HUES6 (cell line): ENCODE measurements at regions not wholly inside any gene's neighbourhood (a gene's known extent, or its start where the extent isn't known, plus 50 kb on each side); places are given as distances from the start of the nearest gene placed in this dataset.

Experiments
- H3K27ac ChIP-seq: 2 replicates; pipeline ENCODE4 v1.7.0; 2013; ENCODE audit warnings: low read depth, mild to moderate bottlenecking, low read length, inconsistent platforms
- H3K27me3 ChIP-seq: 2 replicates; pipeline ENCODE4 v1.6.1; 2013; ENCODE audit warnings: low read length; ENCODE audit not compliant: control insufficient read depth, insufficient read depth
- H3K36me3 ChIP-seq: 2 replicates; pipeline ENCODE4 v1.6.1; 2013; ENCODE audit warnings: low read length; ENCODE audit not compliant: control insufficient read depth, insufficient read depth
- H3K4me1 ChIP-seq: 2 replicates; pipeline ENCODE4 v1.6.1; 2013; ENCODE audit warnings: low read length; ENCODE audit not compliant: control insufficient read depth, insufficient read depth
- H3K4me3 ChIP-seq: 2 replicates; pipeline ENCODE4 v1.5.1; 2013; ENCODE audit warnings: low read depth, low read length
- H3K9ac ChIP-seq: one replicate; pipeline ENCODE4 v1.6.1; 2013; ENCODE audit warnings: mild to moderate bottlenecking, low read length
- H3K9me3 ChIP-seq: 2 replicates; pipeline ENCODE4 v1.6.1; 2013; ENCODE audit warnings: low read depth, low read length; ENCODE audit not compliant: control insufficient read depth, insufficient read depth

DNA sequence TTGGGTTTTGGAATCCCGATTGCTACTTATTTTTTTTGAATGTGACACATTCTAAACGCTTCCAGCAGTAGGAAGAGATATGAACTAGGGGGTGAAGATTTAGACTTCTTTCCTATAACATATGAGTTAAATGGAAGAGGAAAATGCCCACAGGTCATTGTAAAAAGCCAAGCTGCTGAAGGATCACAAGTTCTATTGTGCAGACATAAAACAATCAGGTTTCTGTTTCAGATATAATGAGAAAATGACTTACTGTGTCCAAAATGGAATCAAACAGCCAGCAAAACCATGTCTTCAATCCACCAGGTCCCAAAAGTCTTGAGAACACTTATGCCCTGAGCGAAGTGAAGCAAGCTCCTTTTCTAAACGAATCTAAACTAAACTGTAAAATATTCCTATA lies 157.0 kb upstream of the SOX9 start:
- Histone ChIP-seq H3K4me1 (no peaks in the 10 kb centered on the region), H3K27ac (no peak overlapping the region), H3K27me3 (no peaks in the 10 kb centered on the region), H3K9me3 (peaks cover 5% of the 10 kb centered on the region; the same call in 1 of the 2 replicates), H3K36me3 (no peaks in the 10 kb centered on the region), H3K4me3 (no peak overlapping the region), H3K9ac (no peak overlapping the region)

DNA sequence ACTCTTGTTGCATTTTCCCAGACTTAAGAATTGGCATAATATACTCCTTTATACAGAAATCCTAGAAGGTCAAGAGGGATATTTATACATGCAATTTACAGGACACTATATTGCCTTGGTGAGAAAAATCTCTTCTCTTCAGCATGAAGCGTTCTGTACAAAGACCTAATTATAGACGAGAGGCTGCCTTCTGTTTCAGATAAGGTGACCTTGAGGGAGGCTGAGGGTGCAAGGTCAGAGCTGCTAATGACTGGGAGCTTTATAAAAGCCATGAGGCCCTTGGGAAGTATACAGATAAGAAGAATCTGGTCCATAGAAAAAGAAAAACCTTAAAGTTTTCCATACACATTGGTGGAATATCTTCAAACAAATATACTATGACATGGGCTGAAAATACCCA lies 156.3 kb upstream of the SOX9 start:
- no peaks in the 10 kb centered on the region for H3K4me1 ChIP-seq
- no peak overlapping the region for H3K4me3 ChIP-seq
- H3K9me3 ChIP-seq, result peaks cover 5% of the 10 kb centered on the region; the same call in 1 of the 2 replicates
- no peaks in the 10 kb centered on the region for H3K27me3 ChIP-seq
- no peak overlapping the region for H3K9ac ChIP-seq
- H3K36me3 ChIP-seq, result no peaks in the 10 kb centered on the region
- H3K27ac ChIP-seq, result no peak overlapping the region

DNA sequence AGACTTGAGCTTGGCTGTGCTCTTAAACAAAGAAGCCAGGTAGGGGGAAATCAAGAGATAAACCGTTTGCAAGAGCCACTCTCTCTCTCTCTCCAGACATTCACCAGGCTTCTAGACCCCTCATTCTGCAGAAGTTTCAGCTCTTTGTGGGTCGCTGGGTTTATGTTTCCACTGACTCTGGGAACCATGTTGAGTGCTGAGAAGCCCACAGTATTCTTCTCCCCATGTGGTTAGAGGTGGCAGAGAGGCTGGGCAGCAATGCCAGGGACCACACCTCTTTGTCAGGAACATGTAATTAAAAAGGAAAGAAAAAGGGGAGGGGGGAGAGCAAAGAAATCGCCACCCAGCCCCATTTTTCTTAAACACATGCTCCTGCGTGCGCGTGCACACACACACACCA lies 154.8 kb upstream of the SOX9 start:
- Histone ChIP-seq H3K27ac (no peak overlapping the region), H3K9me3 (no peaks in the 10 kb centered on the region)

DNA sequence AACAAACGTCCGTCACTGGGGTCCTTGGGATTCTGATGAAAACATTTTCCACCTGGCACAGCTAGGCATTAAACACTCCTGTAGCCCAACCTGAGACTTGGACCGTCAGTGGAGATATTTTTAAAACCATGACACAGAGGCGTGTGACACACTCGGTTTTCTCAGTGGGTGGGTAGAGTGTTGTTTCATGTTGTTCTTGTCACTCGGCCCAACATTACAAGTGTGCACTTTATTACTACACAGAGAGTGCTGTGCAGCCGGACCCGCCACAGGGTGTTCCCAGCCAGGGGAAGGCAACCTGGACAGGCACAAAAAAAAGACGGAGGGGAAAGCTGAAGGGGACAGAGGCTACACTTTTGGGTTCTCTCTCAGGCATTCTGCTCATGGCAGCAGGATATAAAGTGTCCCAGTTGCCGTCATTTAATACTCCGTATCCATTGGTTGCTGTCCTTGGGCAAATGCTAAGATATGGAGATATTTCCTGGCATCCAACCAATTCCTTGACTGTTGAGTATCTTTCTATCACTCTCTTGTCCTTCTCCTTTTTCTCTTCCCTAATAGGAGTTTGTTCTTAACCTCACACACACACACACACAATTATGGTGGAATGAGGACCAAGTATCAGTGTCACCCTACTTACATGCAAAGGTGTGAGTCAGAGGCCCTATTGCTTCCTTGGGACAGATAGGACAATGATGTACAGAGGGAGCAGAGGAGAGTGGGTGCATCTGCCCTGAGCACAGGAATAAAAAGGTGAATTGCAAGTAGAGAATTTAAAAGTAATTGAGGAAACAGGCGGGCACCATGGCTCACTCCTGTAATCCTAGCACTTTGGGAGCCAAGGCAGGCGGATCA lies 154.1 kb upstream of the SOX9 start:
- H3K36me3 ChIP-seq, result no peaks in the 10 kb centered on the region
- H3K9ac ChIP-seq, result no peak overlapping the region
- no peaks in the 10 kb centered on the region for H3K4me1 ChIP-seq
- H3K27me3 ChIP-seq, result no peaks in the 10 kb centered on the region
- no peak overlapping the region for H3K27ac ChIP-seq
- H3K9me3 ChIP-seq, result 0 out of 2 replicates have a peak, but pooled peaks cover 3% of the 10 kb centered on the region
- no peak overlapping the region for H3K4me3 ChIP-seq

More for the DNA sequence above, 154.8 kb upstream of the SOX9 start:
- Histone ChIP-seq H3K36me3 (no peaks in the 10 kb centered on the region), H3K4me3 (no peak overlapping the region), H3K9ac (no peak overlapping the region), H3K27me3 (no peaks in the 10 kb centered on the region), H3K4me1 (no peaks in the 10 kb centered on the region)

- Histone ChIP-seq H3K4me1 (no peaks in the 10 kb centered on the region), H3K9ac (no peak overlapping the region), H3K27me3 (no peaks in the 10 kb centered on the region), H3K9me3 (0 out of 2 replicates have a peak, but pooled peaks cover 3% of the 10 kb centered on the region), H3K4me3 (no peak overlapping the region), H3K27ac (no peak overlapping the region), H3K36me3 (no peaks in the 10 kb centered on the region)
These were observed 151.3 kb upstream of the SOX9 start for GRCh38 chr17:71969500-71969899.

GRCh38 chr17:71970312-71970711 lies 150.5 kb upstream of the SOX9 start:
- Histone ChIP-seq H3K36me3 (no peaks in the 10 kb centered on the region), H3K27me3 (no peaks in the 10 kb centered on the region), H3K9ac (no peak overlapping the region), H3K9me3 (0 out of 2 replicates have a peak, but pooled peaks cover 3% of the 10 kb centered on the region), H3K4me3 (no peak overlapping the region), H3K4me1 (peaks cover 3% of the 10 kb centered on the region; the same call in 1 of the 2 replicates), H3K27ac (no peak overlapping the region)

- H3K9ac ChIP-seq, result no peak overlapping the region
- H3K4me1 ChIP-seq, result peaks cover 12% of the 10 kb centered on the region; the same call in 1 of the 2 replicates
- H3K36me3 ChIP-seq, result no peaks in the 10 kb centered on the region
- H3K27me3 ChIP-seq, result no peaks in the 10 kb centered on the region
- H3K27ac ChIP-seq, result no peak overlapping the region
- no peak overlapping the region for H3K4me3 ChIP-seq
- 0 out of 2 replicates have a peak, but pooled peaks cover 3% of the 10 kb centered on the region for H3K9me3 ChIP-seq
These were observed 146.8 kb upstream of the SOX9 start for GRCh38 chr17:71974051-71974450.

DNA sequence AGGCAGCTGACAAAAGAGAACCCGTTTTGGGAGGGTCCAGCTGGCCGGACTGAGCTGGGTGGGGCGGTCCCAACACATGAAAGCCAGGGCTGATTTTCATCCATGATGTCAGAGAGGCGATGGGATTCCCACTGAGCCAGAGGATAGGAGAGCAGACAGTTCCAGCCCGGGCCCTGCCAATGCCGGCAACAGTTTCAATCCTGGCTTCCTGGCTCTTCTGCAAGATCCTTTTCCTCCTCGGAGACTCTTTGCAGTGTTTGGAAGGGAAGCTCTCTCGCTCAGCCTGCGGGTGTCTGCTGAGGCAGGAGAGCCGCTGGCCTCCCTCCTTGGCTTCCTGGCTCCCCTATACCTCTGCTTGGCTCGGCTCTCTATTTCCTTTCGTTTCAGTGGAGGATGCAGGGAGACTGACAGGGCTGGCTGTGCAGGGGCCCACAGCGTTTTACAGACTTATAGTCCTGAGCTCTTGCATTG lies 145.5 kb upstream of the SOX9 start:
- Histone ChIP-seq H3K27ac (no peak overlapping the region), H3K27me3 (no peaks in the 10 kb centered on the region), H3K4me3 (no peak overlapping the region), H3K36me3 (no peaks in the 10 kb centered on the region), H3K4me1 (peaks cover 12% of the 10 kb centered on the region; the same call in 1 of the 2 replicates), H3K9ac (no peak overlapping the region), H3K9me3 (0 out of 2 replicates have a peak, but pooled peaks cover 3% of the 10 kb centered on the region)

GRCh38 chr17:71976011-71976649 lies 144.7 kb upstream of the SOX9 start:
- Histone ChIP-seq H3K27ac (no peak overlapping the region), H3K9me3 (0 out of 2 replicates have a peak, but pooled peaks cover 2% of the 10 kb centered on the region), H3K36me3 (no peaks in the 10 kb centered on the region), H3K9ac (no peak overlapping the region), H3K4me1 (peaks cover 12% of the 10 kb centered on the region; the same call in 1 of the 2 replicates), H3K27me3 (no peaks in the 10 kb centered on the region), H3K4me3 (no peak overlapping the region)

GRCh38 chr17:71978435-71978834 lies 142.4 kb upstream of the SOX9 start:
- Histone ChIP-seq H3K27me3 (no peaks in the 10 kb centered on the region), H3K4me1 (peaks cover 12% of the 10 kb centered on the region; the same call in 1 of the 2 replicates), H3K4me3 (no peak overlapping the region), H3K9me3 (no peaks in the 10 kb centered on the region), H3K36me3 (no peaks in the 10 kb centered on the region), H3K9ac (no peak overlapping the region), H3K27ac (no peak overlapping the region)

DNA sequence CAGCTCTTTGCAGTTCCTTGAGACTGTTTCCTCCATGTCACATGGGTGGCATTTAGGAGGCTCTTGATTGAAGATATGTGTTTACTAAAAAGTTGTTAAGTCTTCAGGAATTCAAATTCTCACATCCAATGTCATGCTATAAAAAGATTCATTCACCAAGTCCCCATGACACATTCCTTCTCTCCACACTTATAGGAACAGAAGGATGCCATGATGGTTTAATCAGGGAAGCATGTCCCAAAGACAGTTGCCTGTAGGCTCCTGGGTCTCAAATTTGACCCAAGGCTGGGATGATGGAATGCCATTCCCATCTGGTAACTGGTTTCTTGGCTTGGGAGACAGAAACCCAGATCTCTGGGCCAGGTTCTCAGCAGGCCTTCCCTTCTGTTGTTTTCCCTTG lies 140.6 kb upstream of the SOX9 start:
- Histone ChIP-seq H3K9ac (no peak overlapping the region), H3K4me3 (no peak overlapping the region), H3K9me3 (no peaks in the 10 kb centered on the region), H3K27me3 (no peaks in the 10 kb centered on the region), H3K4me1 (peaks cover 11% of the 10 kb centered on the region; the same call in 1 of the 2 replicates), H3K27ac (no peak overlapping the region), H3K36me3 (no peaks in the 10 kb centered on the region)
